SH-SY5Y (cell line): ENCODE measurements at regions not wholly inside any gene's neighbourhood (a gene's known extent, or its start where the extent isn't known, plus 50 kb on each side); places are given as distances from the start of the nearest gene placed in this dataset.

Experiments used
- GATA2 ChIP-seq: IDR thresholded peaks from 2 replicates; pipeline ENCODE4 v1.6.1; 2011; ENCODE audit warnings: mild to moderate bottlenecking, low read depth, low read length
- GATA3 ChIP-seq: IDR thresholded peaks from 2 replicates; pipeline ENCODE4 v1.6.1; 2011; ENCODE audit warnings: low read depth, mild to moderate bottlenecking, low read length, moderate library complexity

DNA sequence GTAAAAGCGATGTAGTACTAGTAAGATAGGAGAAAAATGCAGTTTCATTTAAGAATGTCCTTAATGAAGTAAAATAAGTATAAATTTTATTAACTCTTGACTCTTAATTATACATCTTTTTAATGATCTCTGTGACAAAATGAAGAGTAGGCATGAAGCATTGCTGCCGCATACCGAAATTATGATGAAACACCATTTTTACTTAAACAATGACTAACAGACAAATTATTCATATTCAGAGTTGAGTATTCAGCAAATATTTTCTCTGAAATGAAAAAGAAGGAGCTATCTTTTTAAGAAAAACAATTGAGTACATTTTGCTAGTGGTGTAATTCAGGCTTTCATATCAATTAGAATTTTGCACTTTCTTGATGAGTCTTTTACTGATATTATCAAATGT, 150.6 kb upstream of the DOCK10 start:
- TF ChIP-seq GATA2 = no peak
- TF ChIP-seq GATA3 = no peak
